ENCODE measurements at regions not wholly inside any gene's neighbourhood (a gene's known extent, or its start where the extent isn't known, plus 50 kb on each side); places are given as distances from the start of the nearest gene placed in this dataset.
A peak's percentile ranks its signal among the peaks of the same experiment; 100 is the strongest.

GRCh38 chr22:48171271-48171691, 1408.8 kb downstream of the TBC1D22A start:
- no peak for DNase-seq

- DNase-seq: no peak
Measured at GRCh38 chr22:48169227-48169626, 1406.8 kb downstream of the TBC1D22A start.

- DNase-seq: no peak
Measured at GRCh38 chr22:48167238-48167637, 1404.8 kb downstream of the TBC1D22A start.

- peak; percentile 32 for DNase-seq
Measured at GRCh38 chr22:48161298-48161697, 1398.8 kb downstream of the TBC1D22A start.

GRCh38 chr22:48157676-48158075, 1395.2 kb downstream of the TBC1D22A start:
- DNase-seq: no peak

- DNase-seq: no peak
Measured at GRCh38 chr22:48156603-48157355, 1394.3 kb downstream of the TBC1D22A start.

GRCh38 chr22:48155446-48155845, 1393.0 kb downstream of the TBC1D22A start:
- no peak for DNase-seq

GRCh38 chr22:48154943-48155240, 1392.4 kb downstream of the TBC1D22A start:
- no peak for DNase-seq

GRCh38 chr22:48154169-48154942, 1391.9 kb downstream of the TBC1D22A start:
- no peak for DNase-seq

- peak; percentile 72 for DNase-seq
Measured at GRCh38 chr22:48153726-48154125, 1391.3 kb downstream of the TBC1D22A start.

- no peak for DNase-seq
Measured at GRCh38 chr22:48152916-48153315, 1390.5 kb downstream of the TBC1D22A start.

- no peak for DNase-seq
Measured at GRCh38 chr22:48152164-48152775, 1389.8 kb downstream of the TBC1D22A start.

GRCh38 chr22:48151641-48152040, 1389.2 kb downstream of the TBC1D22A start:
- no peak for DNase-seq

GRCh38 chr22:48147831-48148230, 1385.4 kb downstream of the TBC1D22A start:
- no peak for DNase-seq

GRCh38 chr22:48147404-48147803, 1385.0 kb downstream of the TBC1D22A start:
- DNase-seq: no peak

- DNase-seq: peak; percentile 72
Measured at GRCh38 chr22:48146426-48146825, 1384.0 kb downstream of the TBC1D22A start.

- peak; percentile 11 for DNase-seq
Measured at GRCh38 chr22:48145738-48146137, 1383.3 kb downstream of the TBC1D22A start.

- DNase-seq: no peak
Measured at GRCh38 chr22:48144318-48144717, 1381.9 kb downstream of the TBC1D22A start.

- DNase-seq: no peak
Measured at GRCh38 chr22:48143856-48144255, 1381.4 kb downstream of the TBC1D22A start.

- no peak for DNase-seq
Measured at GRCh38 chr22:48142388-48142787, 1379.9 kb downstream of the TBC1D22A start.

GRCh38 chr22:48141301-48141700, 1378.9 kb downstream of the TBC1D22A start:
- DNase-seq: peak; percentile 44

GRCh38 chr22:48140261-48140813, 1377.9 kb downstream of the TBC1D22A start:
- DNase-seq: no peak

GRCh38 chr22:48139776-48140175, 1377.3 kb downstream of the TBC1D22A start:
- no peak for DNase-seq

GRCh38 chr22:48138855-48139254, 1376.4 kb downstream of the TBC1D22A start:
- DNase-seq: no peak
